ENCODE measurements at regions not wholly inside any gene's neighbourhood (a gene's known extent, or its start where the extent isn't known, plus 50 kb on each side); places are given as distances from the start of the nearest gene placed in this dataset.
"Not testable (repeated sequence)": the region's sequence is repeated elsewhere in the genome, so short reads cannot be mapped to it uniquely, and the experiment has no call there.

GRCh38 chrX:84267432-84267831 is 79.4 kb upstream of the RPS6KA6 start:
- not testable (repeated sequence) for H3K27ac ChIP-seq; DNase-seq (ENCODE audit: low read depth, low spot score)

GRCh38 chrX:84259868-84260267 is 71.9 kb upstream of the RPS6KA6 start:
- no peak for DNase-seq (ENCODE audit: low read depth, low spot score)
- no peak overlapping the region for H3K27ac ChIP-seq

- DNase-seq (ENCODE audit: low read depth, low spot score), result no peak
- H3K27ac ChIP-seq, result no peak overlapping the region
These were observed 70.7 kb upstream of the RPS6KA6 start for GRCh38 chrX:84258708-84259107.

GRCh38 chrX:84248226-84248625 is 60.2 kb upstream of the RPS6KA6 start:
- no peak overlapping the region for H3K27ac ChIP-seq
- DNase-seq (ENCODE audit: low read depth, low spot score), result peak; percentile 5

DNA sequence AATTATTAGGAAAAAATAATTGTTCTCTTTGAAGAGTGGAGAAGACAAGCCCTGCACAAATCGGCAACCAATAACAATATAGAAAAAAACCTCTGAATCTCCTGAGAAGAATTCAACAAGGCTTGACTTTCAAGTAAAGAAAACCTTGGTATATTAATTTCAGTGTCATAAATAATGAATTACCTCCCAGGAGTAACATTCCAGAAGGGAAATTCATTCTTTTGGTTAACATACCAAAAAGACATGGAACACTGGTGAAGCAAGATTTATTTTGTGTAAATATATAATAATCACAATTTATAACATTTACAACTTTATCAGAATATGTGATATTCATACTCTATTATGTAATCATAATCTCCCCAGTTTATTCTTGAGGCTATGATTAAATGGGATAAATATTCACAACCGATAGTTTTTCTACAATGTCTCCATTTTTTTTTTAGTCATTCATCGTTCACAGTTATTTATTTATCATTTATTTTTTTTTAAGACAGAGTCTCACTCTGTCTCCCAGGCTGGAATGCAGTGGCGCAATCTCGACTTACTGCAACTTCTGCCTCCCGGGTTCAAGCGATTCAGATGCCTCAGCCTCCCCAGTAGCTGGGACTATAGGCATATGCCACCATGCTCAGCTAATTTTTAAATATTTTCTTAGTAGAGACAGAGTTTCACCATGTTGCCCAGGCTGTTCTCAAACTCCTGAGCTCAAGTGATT is 53.0 kb upstream of the RPS6KA6 start:
- H3K27ac ChIP-seq, result no peak overlapping the region
- no peak for DNase-seq (ENCODE audit: low read depth, low spot score)

Data from epithelial cell of prostate (primary cell).